ENCODE measurements at regions not wholly inside any gene's neighbourhood (a gene's known extent, or its start where the extent isn't known, plus 50 kb on each side); places are given as distances from the start of the nearest gene placed in this dataset.

- TF ChIP-seq POLR2A (IDR thresholded peaks at IDR 0.05) (no peak), CTCF (IDR thresholded peaks at IDR 0.05) (no peak)
Observed at GRCh38 chr4:177105536-177105935, 204.1 kb upstream of the NEIL3 start.

Measured in uterus (tissue), 2 donors.